ENCODE measurements at regions not wholly inside any gene's neighbourhood (a gene's known extent, or its start where the extent isn't known, plus 50 kb on each side); places are given as distances from the start of the nearest gene placed in this dataset.

DNA sequence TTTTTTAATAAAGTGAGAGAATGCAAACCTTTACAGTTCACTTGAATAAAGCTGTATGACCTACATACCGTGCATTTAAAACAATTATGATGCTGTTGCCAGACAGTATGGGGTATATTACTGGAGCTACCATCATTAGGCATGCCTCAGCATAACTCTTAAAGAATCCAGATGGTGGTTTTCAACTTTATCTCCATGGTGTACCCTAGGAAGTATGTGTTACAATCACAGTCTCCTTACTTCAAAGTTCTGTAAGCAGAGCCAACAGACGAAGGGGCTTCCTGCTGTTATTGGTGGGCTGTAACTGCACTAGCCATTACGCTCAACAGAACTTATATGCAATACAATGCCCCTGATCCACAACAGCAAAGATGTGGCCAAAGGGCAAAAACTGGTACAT is 803.3 kb downstream of the DTWD2 start:
- no peaks in the 10 kb centered on the region for H3K9me3 ChIP-seq
- H3K27me3 ChIP-seq, result no peaks in the 10 kb centered on the region
- WGBS, 2 donors (ENCODE audit: low coverage in 1 of 2), result 38 to 67% methylated on average over 2 to 3 of the region's 3 CpGs
- no peak for TF ChIP-seq POLR2A (IDR thresholded peaks at IDR 0.05)
- H3K4me1 ChIP-seq, result no peaks in the 10 kb centered on the region
- no peak for ATAC-seq
- no peaks in the 10 kb centered on the region for H3K36me3 ChIP-seq
- no peak overlapping the region for H3K4me3 ChIP-seq
- H3K27ac ChIP-seq, result no peak overlapping the region

DNA sequence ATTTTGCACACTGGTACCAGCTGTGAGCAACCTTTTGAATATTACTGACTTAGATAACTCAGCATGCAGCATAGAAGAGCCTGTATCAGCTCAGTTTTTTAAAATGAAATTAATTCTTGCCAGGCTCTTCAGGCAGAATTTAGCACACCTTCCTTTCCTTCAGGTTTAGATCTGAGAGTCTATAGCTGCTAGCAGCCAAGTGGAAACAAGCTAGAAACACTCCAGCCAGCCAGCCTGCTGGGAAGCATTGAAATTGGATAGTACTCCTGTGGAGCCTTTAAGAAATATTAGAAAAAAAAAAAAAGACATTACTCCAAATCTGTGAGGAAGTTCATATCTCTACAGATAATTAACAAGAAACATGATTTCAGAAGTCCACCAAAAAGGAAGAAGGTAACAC is 812.2 kb downstream of the DTWD2 start:
- no peaks in the 10 kb centered on the region for H3K4me1 ChIP-seq
- H3K9me3 ChIP-seq, result no peaks in the 10 kb centered on the region
- no peak overlapping the region for H3K27ac ChIP-seq
- no peak for TF ChIP-seq POLR2AphosphoS5 (IDR thresholded peaks at IDR 0.05)
- no peak for TF ChIP-seq POLR2A (IDR thresholded peaks at IDR 0.05)
- TF ChIP-seq EP300 (IDR thresholded peaks at IDR 0.05), result no peak
- TF ChIP-seq, protein P1, sequence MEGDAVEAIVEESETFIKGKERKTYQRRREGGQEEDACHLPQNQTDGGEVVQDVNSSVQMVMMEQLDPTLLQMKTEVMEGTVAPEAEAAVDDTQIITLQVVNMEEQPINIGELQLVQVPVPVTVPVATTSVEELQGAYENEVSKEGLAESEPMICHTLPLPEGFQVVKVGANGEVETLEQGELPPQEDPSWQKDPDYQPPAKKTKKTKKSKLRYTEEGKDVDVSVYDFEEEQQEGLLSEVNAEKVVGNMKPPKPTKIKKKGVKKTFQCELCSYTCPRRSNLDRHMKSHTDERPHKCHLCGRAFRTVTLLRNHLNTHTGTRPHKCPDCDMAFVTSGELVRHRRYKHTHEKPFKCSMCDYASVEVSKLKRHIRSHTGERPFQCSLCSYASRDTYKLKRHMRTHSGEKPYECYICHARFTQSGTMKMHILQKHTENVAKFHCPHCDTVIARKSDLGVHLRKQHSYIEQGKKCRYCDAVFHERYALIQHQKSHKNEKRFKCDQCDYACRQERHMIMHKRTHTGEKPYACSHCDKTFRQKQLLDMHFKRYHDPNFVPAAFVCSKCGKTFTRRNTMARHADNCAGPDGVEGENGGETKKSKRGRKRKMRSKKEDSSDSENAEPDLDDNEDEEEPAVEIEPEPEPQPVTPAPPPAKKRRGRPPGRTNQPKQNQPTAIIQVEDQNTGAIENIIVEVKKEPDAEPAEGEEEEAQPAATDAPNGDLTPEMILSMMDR (IDR thresholded peaks at IDR 0.05), result no peak
- H3K36me3 ChIP-seq, result no peaks in the 10 kb centered on the region
- H3K4me3 ChIP-seq, result no peak overlapping the region
- no peak for ATAC-seq
- no peaks in the 10 kb centered on the region for H3K27me3 ChIP-seq

DNA sequence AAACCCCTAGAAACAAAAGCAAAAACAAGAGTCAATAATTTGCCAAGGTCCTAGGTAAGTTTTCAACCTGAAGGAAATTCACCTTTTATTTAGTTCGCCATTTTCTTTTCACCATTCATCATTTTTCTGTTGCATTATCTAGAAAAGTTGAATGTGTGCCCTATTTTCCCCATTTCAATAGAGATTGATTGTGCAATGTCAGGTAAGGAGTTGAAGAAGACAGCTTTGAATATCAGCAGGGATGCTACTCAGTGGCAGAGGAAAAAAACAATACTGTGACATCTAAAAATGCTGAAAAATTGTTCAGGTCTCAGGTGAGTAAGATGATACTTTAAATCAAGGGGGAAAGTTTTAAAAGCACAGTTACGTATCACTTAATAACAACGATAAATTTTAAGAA is 813.7 kb downstream of the DTWD2 start:
- TF ChIP-seq POLR2A (IDR thresholded peaks at IDR 0.05) (no peak), POLR2AphosphoS5 (IDR thresholded peaks at IDR 0.05) (no peak), EP300 (IDR thresholded peaks at IDR 0.05) (no peak)
- TF ChIP-seq, protein P1 (IDR thresholded peaks at IDR 0.05), result no peak

DNA sequence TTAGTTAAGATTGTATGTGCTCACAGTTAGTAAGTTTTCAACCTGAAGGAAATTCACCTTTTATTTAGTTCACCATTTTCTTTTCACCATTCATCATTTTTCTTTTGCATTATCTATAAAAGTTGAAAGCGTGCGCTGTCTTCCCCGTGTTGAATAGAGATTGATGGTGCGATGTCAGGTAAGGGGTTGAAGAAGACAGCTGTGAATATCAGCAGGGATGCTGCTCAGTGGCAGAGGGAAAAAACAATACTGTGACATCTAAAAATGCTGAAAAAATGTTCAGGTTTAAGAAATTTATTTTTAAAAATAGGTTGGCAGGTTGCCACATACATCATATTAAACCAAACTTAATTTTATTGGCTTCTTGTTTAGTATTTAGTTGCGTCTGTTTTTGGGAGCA is 815.0 kb downstream of the DTWD2 start:
- TF ChIP-seq POLR2A (IDR thresholded peaks at IDR 0.05) (no peak), POLR2AphosphoS5 (IDR thresholded peaks at IDR 0.05) (no peak), EP300 (IDR thresholded peaks at IDR 0.05) (no peak)
- TF ChIP-seq, protein P1 (IDR thresholded peaks at IDR 0.05), result no peak
- Histone ChIP-seq H3K27ac (no peak overlapping the region), H3K36me3 (no peaks in the 10 kb centered on the region), H3K9me3 (no peaks in the 10 kb centered on the region), H3K4me1 (no peaks in the 10 kb centered on the region), H3K4me3 (no peak overlapping the region), H3K27me3 (no peaks in the 10 kb centered on the region)
- 74 to 81% methylated on average over 5 of the region's 5 CpGs for WGBS, 2 donors (ENCODE audit: low coverage in 1 of 2)
- no peak for ATAC-seq

More for the DNA sequence above, 813.7 kb downstream of the DTWD2 start:
- Histone ChIP-seq H3K27me3 (no peaks in the 10 kb centered on the region), H3K4me1 (no peaks in the 10 kb centered on the region), H3K27ac (no peak overlapping the region), H3K9me3 (no peaks in the 10 kb centered on the region), H3K36me3 (no peaks in the 10 kb centered on the region), H3K4me3 (no peak overlapping the region)
- ATAC-seq, result no peak
- 89 to 95% methylated on average over 3 of the region's 3 CpGs for WGBS, 2 donors (ENCODE audit: low coverage in 1 of 2)

DNA sequence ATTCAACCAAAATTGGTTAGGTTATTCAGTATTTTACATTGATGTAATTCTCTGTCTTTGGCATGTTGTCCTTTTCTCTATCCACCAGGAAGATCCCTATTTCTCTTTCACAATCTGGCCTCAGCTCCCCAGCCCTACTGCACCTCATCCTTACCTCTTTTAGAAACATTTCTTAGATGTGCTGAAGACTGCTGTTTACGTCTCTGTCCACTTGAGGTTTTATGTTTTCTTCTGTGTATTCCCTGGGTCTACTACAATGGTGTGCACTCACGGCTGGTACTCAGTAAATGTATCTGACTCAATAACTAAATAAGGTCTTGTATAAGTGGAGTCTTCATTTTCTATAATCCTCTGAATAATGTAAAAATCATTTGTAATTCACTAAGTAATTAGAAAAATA is 822.7 kb downstream of the DTWD2 start:
- TF ChIP-seq POLR2A (IDR thresholded peaks at IDR 0.05) (no peak), POLR2AphosphoS5 (IDR thresholded peaks at IDR 0.05) (no peak), EP300 (IDR thresholded peaks at IDR 0.05) (no peak)
- TF ChIP-seq, protein P1 (IDR thresholded peaks at IDR 0.05), result no peak
- WGBS, 2 donors (ENCODE audit: low coverage in 1 of 2), result 86 to 88% methylated on average over 1 to 2 of the region's 2 CpGs

More for the DNA sequence above, 822.7 kb downstream of the DTWD2 start:
- Histone ChIP-seq H3K9me3 (no peaks in the 10 kb centered on the region), H3K27ac (no peak overlapping the region), H3K4me3 (no peak overlapping the region), H3K4me1 (peaks cover 0 to 11% (median 0%) of the 10 kb centered on the region in 3 donors), H3K27me3 (no peaks in the 10 kb centered on the region), H3K36me3 (no peaks in the 10 kb centered on the region)
- ATAC-seq, result no peak
